GM12878 (cell line): ENCODE measurements at regions not wholly inside any gene's neighbourhood (a gene's known extent, or its start where the extent isn't known, plus 50 kb on each side); places are given as distances from the start of the nearest gene placed in this dataset.

Experiments used
- ATAC-seq: fragments of 200-7000 bp; cut with Tn5 transposase; 3 replicates; pipeline ENCODE4 v1.9.1; 2020; ENCODE audit warnings: mild to moderate bottlenecking, moderate library complexity
- BruUV-seq: library from RNA; stranded (reverse); fragments of 400-500 nt; replicated peaks from 2 replicates; lab custom pipeline; 2021; lab: Mats Ljungman, UMichigan
- CTCF ChIA-PET: fragments of 300-600 bp; sonication (Branson Sonifier 250); formaldehyde crosslinking; extraction: SDS; loops from one replicate; lab custom pipeline; 2021; ENCODE audit warnings: inconsistent platforms; lab: Yijun Ruan, JAX
- POLR2A ChIA-PET: fragments of 350-600 bp; formaldehyde crosslinking; extraction: SDS; loops from one replicate; lab custom pipeline; 2021; ENCODE audit warnings: inconsistent platforms; lab: Charles Lee
- RAD21 ChIA-PET: fragments of 300-600 bp; sonication (Branson Sonifier 250); formaldehyde crosslinking; loops from one replicate; lab custom pipeline; 2023; ENCODE audit warnings: antibody characterized with exemption; ENCODE audit not compliant: unreplicated experiment; lab: Charles Lee
- SMC1A ChIA-PET: fragments of 300-600 bp; sonication (Branson Sonifier 250); formaldehyde crosslinking; loops from one replicate; lab custom pipeline; 2023; ENCODE audit not compliant: unreplicated experiment, uncharacterized antibody; lab: Charles Lee
- DNase-seq: peaks from one replicate; pipeline ENCODE4 v3.0.0-alpha.2; 2011; ENCODE audit warnings: low read depth, low spot score
- FAIRE-seq: peaks from 3 replicates; lab custom pipeline; 2011; peaks lifted over from hg19 to GRCh38; lab: Jason Lieb, UNC
- H2AFZ ChIP-seq: 2 replicates; pipeline ENCODE4 v1.6.0; 2011; ENCODE audit warnings: low read depth, low read length, control low read depth; ENCODE audit not compliant: control insufficient read depth
- H3K27ac ChIP-seq: 2 replicates; pipeline ENCODE4 v1.5.1; 2011; ENCODE audit warnings: control low read depth; ENCODE audit not compliant: control insufficient read depth, insufficient read depth
- H3K27me3 ChIP-seq, 2 experiments: replicated peaks in 1 of 2; 2 replicates each; pipeline versions ENCODE4 v1.6.0 to v1.6.1; 2011; ENCODE audit warnings: low read length in 1 of 2; ENCODE audit not compliant: control insufficient read depth in 2 of 2, insufficient read depth in 2 of 2
- H3K36me3 ChIP-seq, 2 experiments: 2 replicates each; pipeline ENCODE4 v1.5.1; 2011; ENCODE audit warnings: low read length in 1 of 2; ENCODE audit not compliant: control insufficient read depth in 2 of 2, insufficient read depth in 2 of 2
- H3K4me1 ChIP-seq: 2 replicates; pipeline ENCODE4 v1.6.1; 2011; ENCODE audit warnings: mild to moderate bottlenecking, low read length, moderate library complexity, mixed read lengths; ENCODE audit not compliant: control insufficient read depth, insufficient read depth
- H3K4me2 ChIP-seq: 2 replicates; pipeline ENCODE4 v1.6.0; 2011; ENCODE audit warnings: control low read depth; ENCODE audit not compliant: control insufficient read depth, insufficient read depth
- H3K4me3 ChIP-seq: fragments of 200-600 bp; sonication (generic); 2 replicates; pipeline ENCODE4 v1.5.1; 2016
- H3K79me2 ChIP-seq: 2 replicates; pipeline ENCODE4 v1.6.0; 2011; ENCODE audit warnings: low read length; ENCODE audit not compliant: control insufficient read depth, insufficient read depth
- H3K9ac ChIP-seq: 2 replicates; pipeline ENCODE4 v1.8.0; 2011; ENCODE audit warnings: low read length, control low read depth, mixed read lengths; ENCODE audit not compliant: control insufficient read depth, insufficient read depth
- H3K9me3 ChIP-seq: replicated peaks from 3 replicates; pipeline ENCODE4 v1.5.1; 2011; ENCODE audit warnings: mild to moderate bottlenecking, low read length; ENCODE audit not compliant: control insufficient read depth, insufficient read depth
- H4K20me1 ChIP-seq: 2 replicates; pipeline ENCODE4 v1.6.0; 2011; ENCODE audit not compliant: control insufficient read depth, insufficient read depth
- ATF3 ChIP-seq: IDR thresholded peaks from 2 replicates; pipeline ENCODE4 v1.6.1; 2011; ENCODE audit warnings: low read depth, mild to moderate bottlenecking, low read length, moderate library complexity, borderline replicate concordance; ENCODE audit errors: extremely low read depth
- BMI1 ChIP-seq: fragments of 450-650 bp; IDR thresholded peaks from 2 replicates; pipeline ENCODE4 v1.6.1; 2016; ENCODE audit warnings: mild to moderate bottlenecking, moderate library complexity, borderline replicate concordance
- CEBPZ ChIP-seq: fragments of 150-350 bp; IDR thresholded peaks from 2 replicates; pipeline ENCODE4 v1.6.1; 2016; ENCODE audit warnings: low read depth, low read length
- DPF2 ChIP-seq: fragments of 450-650 bp; IDR thresholded peaks from 2 replicates; pipeline ENCODE4 v1.6.1; 2017; ENCODE audit warnings: mild to moderate bottlenecking
- E2F4 ChIP-seq: IDR thresholded peaks from 2 replicates; pipeline ENCODE4 v1.6.1; 2012; ENCODE audit warnings: low read depth, low read length, improper control_type of control experiment
- IRF5 ChIP-seq: fragments of 450-650 bp; IDR thresholded peaks from 2 replicates; pipeline ENCODE4 v1.6.1; 2017; ENCODE audit warnings: borderline replicate concordance
- JUND ChIP-seq: IDR thresholded peaks from 2 replicates; pipeline ENCODE4 v1.6.1; 2012; ENCODE audit warnings: low read depth, mild to moderate bottlenecking, low read length, improper control_type of control experiment, moderate library complexity
- MXI1 ChIP-seq: fragments of 150-350 bp; IDR thresholded peaks from 2 replicates; pipeline ENCODE4 v1.6.1; 2011; ENCODE audit warnings: low read depth, mild to moderate bottlenecking, inconsistent platforms, low read length, improper control_type of control experiment
- MYB ChIP-seq: fragments of 150-350 bp; IDR thresholded peaks from 2 replicates; pipeline ENCODE4 v1.6.1; 2014; ENCODE audit warnings: mild to moderate bottlenecking, low read depth, low read length, borderline replicate concordance
- PAX5 ChIP-seq: IDR thresholded peaks from 2 replicates; pipeline ENCODE4 v1.6.1; 2011; ENCODE audit warnings: low read depth, low read length, borderline replicate concordance
- PAX8 ChIP-seq: fragments of 450-650 bp; IDR thresholded peaks from 2 replicates; pipeline ENCODE4 v1.6.1; 2017; ENCODE audit warnings: mild to moderate bottlenecking, moderate library complexity
- SIN3A ChIP-seq: IDR thresholded peaks from 2 replicates; pipeline ENCODE4 v1.6.1; 2012; ENCODE audit warnings: low read depth, low read length, improper control_type of control experiment
- STAT3 ChIP-seq: IDR thresholded peaks from 2 replicates; pipeline ENCODE4 v1.6.1; 2011; ENCODE audit warnings: low read depth, low read length, improper control_type of control experiment
- SUPT20H ChIP-seq: IDR thresholded peaks from 2 replicates; pipeline ENCODE4 v1.6.1; 2011; ENCODE audit warnings: low read depth, mild to moderate bottlenecking, low read length, moderate library complexity, borderline replicate concordance; ENCODE audit not compliant: control insufficient read depth
- TARDBP ChIP-seq: IDR thresholded peaks from 2 replicates; pipeline ENCODE4 v1.6.1; 2016; ENCODE audit warnings: borderline replicate concordance
- ZNF24 ChIP-seq: fragments of 450-650 bp; IDR thresholded peaks from 2 replicates; pipeline ENCODE4 v1.6.1; 2017; ENCODE audit warnings: antibody characterized with exemption, mild to moderate bottlenecking
- ZSCAN29 ChIP-seq: fragments of 450-650 bp; IDR thresholded peaks from 2 replicates; pipeline ENCODE4 v1.6.1; 2017; ENCODE audit warnings: mild to moderate bottlenecking, moderate library complexity
- ZZZ3 ChIP-seq: IDR thresholded peaks from 2 replicates; pipeline ENCODE4 v1.6.1; 2011; ENCODE audit warnings: low read depth; ENCODE audit not compliant: control insufficient read depth, insufficient read length
- WGBS: methylation state at CpG from one replicate; pipeline ENCODE4 v1.1.6; 2016; ENCODE audit warnings: low lambda C conversion rate; ENCODE audit not compliant: insufficient replicate concordance, insufficient coverage; ENCODE audit errors: missing lambda C conversion rate; 5-methylcytosine and 5-hydroxymethylcytosine counted together
- in situ Hi-C: fragments of 300-500 bp; cut with MboI; formaldehyde crosslinking; loops from 9 replicates; pipeline ENCODE4 v1.14.3; 2018; ENCODE audit warnings: mixed read lengths
- intact Hi-C: fragments of 100-400 bp; cut with micrococcal nuclease; formaldehyde crosslinking; loops from one replicate; pipeline ENCODE4 v1.14.2; 2022; ENCODE audit not compliant: unreplicated experiment

GRCh38 chr1:90544356-90544755, 172.7 kb downstream of the BARHL2 start:
- intact Hi-C loops, result no loop called here
- POLR2A ChIA-PET, result no interaction called here
- SMC1A ChIA-PET, result interaction anchor here (1.8 kb wide), 1 partner anchor 10 kb away, joined by 11 read pairs; no protein-coding TSS in a partner anchor
- no peak overlapping the region for H3K27ac ChIP-seq
- no peaks in the 10 kb centered on the region for H3K27me3 ChIP-seq
- H3K4me3 ChIP-seq, result no peak overlapping the region
- no peak overlapping the region for H3K9ac ChIP-seq
- no peak overlapping the region for H3K4me2 ChIP-seq
- no peak overlapping the region for H2AFZ ChIP-seq
- no peak for TF ChIP-seq E2F4
- no peak for TF ChIP-seq IRF5
- no peak for TF ChIP-seq MYB
- no peak for TF ChIP-seq PAX8
- TF ChIP-seq ZZZ3, result no peak
- TF ChIP-seq PAX5, result no peak
- TF ChIP-seq SUPT20H, result no peak
- TF ChIP-seq BMI1, result no peak
- TF ChIP-seq ATF3, result no peak
- TF ChIP-seq TARDBP, result no peak
- no peak for TF ChIP-seq ZSCAN29
- no peak for TF ChIP-seq DPF2
- TF ChIP-seq ZNF24, result no peak
- no peak for TF ChIP-seq CEBPZ
- TF ChIP-seq STAT3, result no peak
- no peak for TF ChIP-seq MXI1
- TF ChIP-seq JUND, result no peak
- no peak for TF ChIP-seq SIN3A
- TF ChIP-seq, all 136 proteins: peak for 0
- ATAC-seq (no peak), DNase-seq (no peak), FAIRE-seq (no peak)
- in situ Hi-C loops, result no loop called here
- 42% methylated on average over 4 of the region's 4 CpGs for WGBS
- H3K4me1 ChIP-seq, result no peaks in the 10 kb centered on the region
- no peaks in the 10 kb centered on the region for H3K9me3 ChIP-seq
- BruUV-seq, result no TSS peak
- CTCF ChIA-PET, result interaction anchor here (0.6 to 1.9 kb wide), 3 partner anchors 10 to 34 kb away, joined by 3 to 13 read pairs (median 4); no protein-coding TSS in a partner anchor
- H4K20me1 ChIP-seq, result no peaks in the 10 kb centered on the region
- RAD21 ChIA-PET, result interaction anchor here (1.2 to 1.5 kb wide), 4 partner anchors 9 to 48 kb away, joined by 3 to 4 read pairs (median 3); no protein-coding TSS in a partner anchor
- H3K36me3 ChIP-seq, result no peaks in the 10 kb centered on the region
- H3K79me2 ChIP-seq, result no peaks in the 10 kb centered on the region
